SW480 (cell line): ENCODE measurements at regions not wholly inside any gene's neighbourhood (a gene's known extent, or its start where the extent isn't known, plus 50 kb on each side); places are given as distances from the start of the nearest gene placed in this dataset.

Experiments
- DNase-seq: peaks from one replicate; pipeline ENCODE4 v3.0.0-alpha.2; 2016; ENCODE audit warnings: low spot score

DNA sequence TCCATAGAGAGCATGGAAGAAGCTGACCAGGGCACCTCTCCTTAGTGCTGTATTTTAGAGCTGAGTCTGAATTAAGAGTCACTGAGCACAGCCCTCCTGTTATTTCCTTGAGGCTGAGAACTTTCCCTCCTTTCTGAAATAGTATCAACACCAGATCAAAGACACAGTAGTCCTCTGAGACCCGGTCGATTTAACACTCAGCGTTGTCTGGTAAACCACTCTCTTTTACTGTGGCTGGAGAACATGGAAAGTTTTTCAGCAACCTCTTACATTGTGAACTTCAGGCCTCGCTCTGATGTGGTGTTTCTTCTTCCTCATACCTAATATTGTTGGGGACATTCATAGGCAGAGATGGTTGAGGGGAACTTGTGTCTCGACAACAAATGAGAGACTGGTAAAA lies 202.0 kb upstream of the MTPN start:
- DNase-seq, result no peak

DNA sequence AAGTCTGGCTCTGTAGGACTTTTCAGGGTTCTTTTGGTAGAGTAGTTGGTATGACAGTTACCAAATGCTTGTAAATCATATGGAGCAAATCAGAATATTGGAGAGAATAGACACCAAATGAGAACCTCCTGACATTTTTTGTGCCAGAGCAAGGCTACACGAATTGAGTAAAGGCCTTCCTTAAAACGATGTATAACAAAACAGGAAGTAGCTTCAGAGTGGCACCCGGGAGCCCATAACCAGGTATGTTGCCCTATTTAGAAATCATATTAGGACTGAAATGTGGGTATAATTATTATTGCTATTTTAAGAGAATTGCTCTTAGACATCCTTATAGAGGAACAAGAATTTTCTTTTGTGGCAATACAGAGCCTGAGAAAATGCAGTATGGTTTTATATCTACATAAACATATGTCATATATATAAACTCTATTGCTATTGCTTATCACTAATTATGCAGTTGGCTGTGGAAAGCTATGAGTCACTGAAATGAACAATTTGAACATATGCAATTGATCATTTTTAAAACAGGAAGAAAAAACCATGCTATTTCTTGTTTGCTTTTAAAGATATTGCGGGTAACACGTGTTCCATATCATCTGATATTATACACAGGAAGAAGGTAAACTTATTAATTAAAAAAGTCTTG lies 197.4 kb upstream of the MTPN start:
- DNase-seq, result no peak

DNA sequence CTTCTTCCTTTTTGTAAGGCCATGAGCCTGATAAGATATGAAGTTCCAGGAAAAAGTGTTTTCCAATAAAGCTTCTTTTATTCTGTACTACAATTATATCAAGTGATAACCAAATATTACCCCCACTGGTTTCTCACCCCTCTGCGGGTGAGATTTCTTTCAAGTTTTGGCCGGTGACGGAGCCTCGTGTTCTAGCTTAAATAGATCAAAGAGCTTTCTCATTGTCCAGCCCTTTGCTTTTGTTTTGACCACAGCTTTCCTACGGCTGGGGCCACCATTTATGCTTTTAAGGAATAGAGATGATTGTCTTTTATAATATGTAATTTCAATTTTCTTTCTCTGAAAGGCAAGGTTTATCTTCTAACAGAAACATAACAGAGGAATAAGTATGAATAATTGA lies 196.7 kb upstream of the MTPN start:
- DNase-seq, result no peak

DNA sequence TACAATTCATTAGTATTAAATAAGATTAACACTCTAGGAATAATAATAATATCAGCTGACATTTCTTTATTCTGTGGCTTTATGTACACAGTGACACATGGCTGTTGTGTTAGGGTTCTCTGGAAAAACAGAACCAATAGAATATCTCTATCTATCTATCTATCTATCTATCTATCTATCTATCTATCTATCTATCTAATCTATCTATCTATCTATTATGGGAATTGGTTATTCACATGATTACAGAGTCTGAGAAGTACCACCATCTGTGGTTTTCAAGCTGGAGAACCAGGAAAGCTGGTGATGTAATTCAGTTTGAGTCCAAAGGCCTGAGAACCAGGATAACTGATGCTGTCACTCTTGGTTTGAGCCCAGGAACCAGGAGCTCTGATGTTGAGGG lies 194.1 kb upstream of the MTPN start:
- no peak for DNase-seq

DNA sequence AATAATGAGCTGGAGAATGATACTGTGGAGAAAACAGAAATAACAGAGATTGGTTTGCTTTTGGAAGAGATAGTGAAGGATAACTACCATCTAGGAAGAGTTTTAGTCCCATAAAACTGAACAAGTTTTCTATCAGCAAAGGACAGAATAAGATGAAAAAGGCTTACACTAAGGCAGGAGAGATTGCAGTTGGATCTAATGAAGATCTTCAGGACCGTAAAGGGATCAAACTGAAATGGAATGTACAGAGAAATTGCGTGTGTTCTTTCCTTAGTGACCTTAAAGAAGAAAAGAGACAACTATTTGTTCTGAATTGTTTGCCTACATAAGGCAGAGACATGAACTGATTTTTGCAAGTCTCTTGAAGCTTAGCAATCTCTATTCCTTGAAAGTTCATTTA lies 191.7 kb upstream of the MTPN start:
- DNase-seq, result no peak

DNA sequence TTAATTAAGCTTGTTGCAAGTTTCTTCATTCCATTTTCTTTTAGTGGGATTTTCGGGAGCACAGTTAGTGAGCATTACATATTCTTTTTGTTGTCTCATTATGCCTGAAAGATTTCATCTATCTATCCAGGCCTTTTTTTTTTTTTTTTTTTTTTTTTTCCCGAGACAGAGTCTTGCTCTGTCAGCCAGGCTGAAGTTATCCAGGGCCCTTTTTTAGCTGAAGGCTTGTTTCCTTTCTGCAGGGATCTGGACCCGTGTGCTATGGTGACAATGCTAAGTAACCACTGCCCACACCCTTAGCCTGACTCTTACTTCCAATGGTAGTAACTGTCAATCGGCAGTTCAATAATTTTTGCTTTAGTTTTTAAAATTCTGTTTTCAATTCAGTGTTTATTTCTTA lies 190.8 kb upstream of the MTPN start:
- no peak for DNase-seq

DNA sequence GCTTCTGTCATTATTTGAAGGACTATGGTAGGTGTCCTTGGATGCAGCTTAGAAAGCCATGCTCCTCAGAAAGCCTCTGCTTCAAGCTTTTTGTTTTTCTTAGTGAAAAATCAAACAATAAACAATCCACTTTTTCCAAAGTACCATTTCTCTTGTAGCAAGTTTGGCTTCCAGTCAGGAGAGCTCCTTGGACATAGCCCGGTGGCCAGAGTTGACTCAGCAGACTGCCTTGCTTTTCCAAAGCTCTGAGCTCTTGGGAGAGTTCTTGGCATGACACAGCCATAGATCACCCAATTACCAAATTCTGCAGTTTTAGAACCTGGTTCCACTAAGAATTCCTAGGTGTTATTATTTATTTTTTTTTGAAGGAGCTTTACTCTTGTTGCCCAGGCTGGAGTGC lies 189.4 kb upstream of the MTPN start:
- no peak for DNase-seq

DNA sequence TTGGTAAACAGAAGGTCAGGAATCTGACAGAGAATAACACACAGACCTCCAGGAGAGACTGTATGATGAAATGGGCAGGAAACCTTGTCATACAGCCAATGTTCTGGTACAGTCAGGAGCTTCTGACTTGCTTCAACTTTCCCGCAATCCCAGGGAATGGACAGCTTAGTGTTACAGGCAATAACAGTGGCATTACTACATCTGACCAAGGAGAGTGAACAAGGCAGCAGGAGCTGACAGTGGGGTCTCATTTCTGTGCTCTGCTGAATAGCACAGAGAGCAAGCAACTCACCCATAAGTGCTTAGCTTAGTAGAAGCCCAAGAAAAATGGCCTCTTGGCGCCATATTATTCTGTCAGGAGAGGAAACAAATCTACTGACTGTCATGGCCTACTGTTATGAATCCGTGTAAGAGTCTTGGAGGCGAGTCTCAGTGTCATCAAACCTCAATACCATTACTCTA lies 186.2 kb upstream of the MTPN start:
- no peak for DNase-seq

DNA sequence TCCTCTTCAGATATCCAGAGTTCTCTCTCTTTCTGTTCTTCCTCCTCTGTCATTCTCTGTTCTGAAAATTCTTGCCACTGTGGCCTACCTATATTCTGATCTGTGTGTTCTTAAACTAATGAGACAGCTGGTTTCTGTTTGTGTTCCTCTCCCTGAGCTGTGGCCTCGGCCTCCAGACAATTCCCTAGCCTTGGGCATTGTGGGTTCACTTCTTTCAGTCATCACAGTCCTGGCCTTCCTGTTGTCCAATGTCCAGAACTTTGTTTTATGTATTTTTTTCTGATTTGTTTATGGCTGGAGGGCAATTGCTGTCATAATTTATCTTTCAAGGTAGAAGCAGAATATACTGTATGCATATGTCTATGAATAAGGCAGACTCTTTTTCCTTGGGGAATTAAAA lies 173.2 kb upstream of the MTPN start:
- no peak for DNase-seq

DNA sequence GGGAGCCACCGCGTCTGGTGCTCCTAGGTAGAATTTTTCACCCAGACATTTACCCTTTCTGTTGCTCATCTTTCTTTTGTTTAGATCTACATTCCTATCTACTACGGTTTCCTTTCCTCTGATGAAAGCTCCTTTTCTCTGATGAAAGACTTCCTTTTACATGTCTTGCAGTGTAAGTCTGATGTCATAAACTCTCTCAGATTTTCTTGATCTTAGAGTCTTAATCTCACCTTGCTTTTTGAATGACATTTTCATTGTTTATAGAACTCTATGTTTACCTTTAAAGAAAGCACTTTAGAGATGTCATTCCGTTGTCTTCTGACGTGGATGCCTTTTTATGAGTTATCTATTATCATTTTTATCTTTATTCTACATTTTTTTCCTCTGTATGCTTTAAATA lies 171.8 kb upstream of the MTPN start:
- no peak for DNase-seq

DNA sequence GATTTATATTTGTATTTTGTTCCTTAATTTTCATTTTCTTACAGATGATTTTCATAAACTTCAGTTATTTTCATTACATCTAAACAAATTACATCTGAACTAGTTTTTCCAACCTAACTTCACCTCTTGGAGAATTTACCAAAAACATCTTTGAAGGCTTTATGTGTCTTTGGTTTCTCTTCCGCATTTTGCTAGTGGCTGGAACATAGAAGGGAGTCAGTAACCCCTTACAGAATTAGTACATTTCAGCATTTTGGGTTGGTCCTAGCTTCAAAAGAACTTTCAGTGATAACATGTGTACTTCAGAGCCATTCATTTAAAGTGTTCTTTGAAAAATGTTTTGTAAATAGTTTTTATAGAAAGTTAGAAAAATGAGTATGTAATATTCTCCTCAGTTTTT lies 169.8 kb upstream of the MTPN start:
- DNase-seq, result no peak

DNA sequence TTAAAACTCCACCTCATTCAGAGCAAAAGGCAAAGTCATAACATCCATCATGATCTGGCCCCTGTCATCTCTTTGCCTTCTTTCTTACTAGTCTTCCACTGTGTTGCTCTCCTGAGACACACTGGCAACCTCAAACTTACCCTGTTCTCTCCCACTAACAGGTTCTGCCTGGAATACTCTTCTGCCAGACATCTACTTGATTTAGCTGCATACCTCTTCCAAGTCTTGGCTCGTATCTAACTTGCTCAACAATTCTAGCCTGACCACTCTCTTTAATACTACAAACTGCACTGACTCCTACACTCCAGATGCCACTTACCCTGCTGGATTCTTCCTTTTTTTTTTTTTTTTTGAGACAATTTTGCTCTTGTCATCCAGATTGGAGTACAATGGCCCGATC lies 167.0 kb upstream of the MTPN start:
- DNase-seq, result no peak

DNA sequence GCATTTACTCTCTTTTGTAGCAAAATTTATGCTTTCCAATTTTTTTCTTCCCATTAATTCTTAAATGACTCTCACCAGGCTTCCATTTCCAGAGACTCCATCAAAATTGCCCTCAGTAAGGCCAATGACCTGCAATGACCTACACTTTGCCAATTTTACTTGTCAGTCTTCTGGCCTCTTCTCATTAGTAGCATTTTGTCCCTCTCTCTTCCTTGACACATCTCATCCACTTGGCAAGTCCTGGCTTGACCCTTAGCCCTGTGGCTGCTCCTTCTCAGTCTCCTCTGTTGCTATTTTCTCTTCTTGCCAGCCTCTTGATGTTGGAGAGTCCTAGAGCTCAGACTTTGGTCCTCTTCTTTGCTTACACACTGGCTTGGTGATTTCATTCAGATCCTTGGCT lies 166.1 kb upstream of the MTPN start:
- DNase-seq, result no peak

DNA sequence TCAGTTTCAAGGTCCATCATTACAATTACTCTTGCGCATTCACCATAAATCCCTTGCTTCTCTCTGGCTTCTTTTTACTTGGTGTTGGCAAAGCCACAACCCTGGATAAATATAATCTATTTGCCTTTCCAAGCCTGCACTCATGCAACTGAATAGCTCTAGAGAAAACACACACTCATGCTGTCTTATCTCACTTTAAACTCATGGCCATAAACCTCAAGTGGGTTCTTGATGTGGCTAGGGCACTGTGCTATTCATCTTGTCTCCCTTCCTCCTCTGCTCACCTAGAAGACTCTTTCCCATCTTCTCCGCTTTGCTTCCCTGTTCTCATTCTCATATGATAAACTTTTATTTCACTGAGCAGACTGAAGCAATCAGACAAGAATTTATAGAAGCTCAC lies 165.4 kb upstream of the MTPN start:
- no peak for DNase-seq

DNA sequence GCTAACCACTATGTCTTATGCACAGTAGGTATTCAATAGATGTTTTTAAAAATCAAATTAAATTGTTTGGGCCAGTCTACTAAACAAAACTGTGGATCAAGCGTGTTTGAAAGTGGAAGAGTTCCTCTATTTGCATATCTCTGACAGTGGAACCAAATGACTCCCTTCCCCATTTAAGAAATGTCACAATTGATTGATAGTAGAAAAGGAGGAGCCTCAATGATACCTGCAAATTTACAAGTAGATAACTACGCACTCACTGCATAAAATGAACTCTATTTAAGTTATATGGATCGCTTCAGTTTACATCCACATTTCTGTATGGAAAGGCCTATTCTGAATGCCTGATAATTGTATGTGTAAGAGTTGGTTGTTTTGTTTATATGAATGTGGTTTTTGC lies 163.3 kb upstream of the MTPN start:
- no peak for DNase-seq

DNA sequence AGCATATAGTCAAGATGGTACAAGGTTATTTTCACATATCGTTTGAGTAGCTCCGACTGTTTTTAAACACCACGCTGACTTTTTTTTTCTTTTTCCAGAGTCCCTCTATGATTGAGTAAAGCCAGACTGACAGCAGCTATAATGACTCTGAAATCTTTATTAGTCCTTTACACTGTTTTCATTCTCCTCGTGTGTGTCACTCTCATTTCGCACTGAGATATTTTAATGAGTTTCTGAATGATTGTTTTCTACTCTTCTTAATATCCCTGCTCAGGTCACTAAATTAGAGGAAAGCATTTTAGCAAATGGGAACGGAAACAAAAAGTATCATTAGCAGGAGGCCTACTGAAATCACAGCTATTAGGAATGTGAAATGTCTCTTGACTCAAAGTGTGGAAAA lies 162.3 kb upstream of the MTPN start:
- no peak for DNase-seq

DNA sequence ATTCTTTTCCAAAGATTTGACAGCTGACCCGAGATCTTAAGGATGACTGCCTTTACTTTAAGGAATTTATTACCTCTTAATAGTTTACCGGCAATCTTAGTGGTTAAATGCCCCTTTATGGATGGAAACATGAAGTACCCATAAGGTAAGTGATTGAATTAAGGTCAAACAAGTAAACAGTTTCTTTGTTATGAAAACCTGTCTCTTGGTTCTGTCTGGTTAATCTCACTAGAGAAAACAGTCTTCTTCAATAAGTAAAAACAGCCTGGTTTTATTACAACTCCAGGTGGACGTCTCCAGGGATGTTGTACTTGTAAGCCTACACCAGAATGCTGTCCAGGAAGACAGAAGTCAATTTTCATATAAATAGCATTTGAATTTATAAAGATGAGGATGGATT lies 161.8 kb upstream of the MTPN start:
- no peak for DNase-seq

DNA sequence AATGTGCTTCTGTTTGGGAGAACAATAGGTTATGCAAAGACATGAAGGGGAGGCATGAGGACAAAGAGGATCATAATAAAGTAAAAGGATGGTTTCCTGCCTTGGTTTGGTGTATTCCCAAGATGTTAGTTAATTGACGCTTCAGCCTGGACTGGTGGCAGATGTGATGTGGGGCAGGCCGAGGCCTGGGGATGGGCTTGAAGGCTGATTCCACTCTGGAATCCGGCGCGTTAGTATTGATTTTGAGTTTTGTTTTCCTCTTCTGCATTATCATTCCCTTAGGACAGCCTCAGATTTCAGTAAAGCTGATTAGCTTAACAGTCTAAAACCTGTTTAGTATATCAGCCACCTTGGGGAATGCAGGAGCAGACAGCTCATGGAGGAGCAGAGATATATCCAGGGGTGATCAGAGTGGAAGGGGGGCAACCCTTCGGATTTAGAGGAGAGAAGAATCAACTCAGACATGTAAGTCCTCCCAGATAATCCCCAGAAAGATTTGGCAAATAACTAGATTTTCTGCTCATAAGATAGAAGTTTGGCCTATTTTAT lies 159.8 kb upstream of the MTPN start:
- no peak for DNase-seq

DNA sequence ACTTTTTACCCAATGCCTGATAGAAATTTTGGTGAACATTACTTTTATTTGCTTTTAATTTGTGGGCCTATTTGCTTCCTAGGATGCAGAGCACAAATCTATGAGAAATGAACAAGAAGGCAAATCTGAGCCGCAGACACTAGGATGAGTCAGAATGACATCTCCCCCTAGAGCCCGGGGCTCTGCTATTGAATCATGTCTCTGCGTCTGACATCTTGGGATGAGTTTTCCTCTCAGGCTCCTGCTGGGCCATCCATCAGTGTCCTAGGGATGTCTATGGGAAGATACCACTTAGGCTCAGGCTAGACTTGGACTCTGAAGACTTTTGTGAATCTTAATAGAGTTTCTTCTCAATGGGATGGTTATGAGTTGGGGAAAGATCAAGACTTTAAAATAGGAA lies 157.3 kb upstream of the MTPN start:
- no peak for DNase-seq

DNA sequence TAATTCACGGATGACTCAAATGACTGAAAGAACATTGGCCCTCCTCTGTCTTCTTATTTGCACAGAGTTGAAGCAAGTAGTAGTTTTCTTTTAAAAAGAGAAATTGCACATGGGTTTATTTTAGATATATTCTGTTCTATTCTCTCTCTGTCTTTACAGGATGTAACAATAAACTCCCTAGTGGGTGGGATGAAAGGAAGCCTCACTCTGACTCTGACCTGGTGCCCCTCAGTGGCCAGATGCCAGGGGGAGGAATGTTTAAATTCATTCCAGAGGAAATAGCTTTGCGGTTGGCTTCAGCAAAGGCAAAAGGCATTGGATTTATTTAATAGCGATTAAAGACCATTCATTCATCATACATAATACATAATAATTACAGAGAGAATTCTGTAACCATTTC lies 156.4 kb upstream of the MTPN start:
- no peak for DNase-seq

DNA sequence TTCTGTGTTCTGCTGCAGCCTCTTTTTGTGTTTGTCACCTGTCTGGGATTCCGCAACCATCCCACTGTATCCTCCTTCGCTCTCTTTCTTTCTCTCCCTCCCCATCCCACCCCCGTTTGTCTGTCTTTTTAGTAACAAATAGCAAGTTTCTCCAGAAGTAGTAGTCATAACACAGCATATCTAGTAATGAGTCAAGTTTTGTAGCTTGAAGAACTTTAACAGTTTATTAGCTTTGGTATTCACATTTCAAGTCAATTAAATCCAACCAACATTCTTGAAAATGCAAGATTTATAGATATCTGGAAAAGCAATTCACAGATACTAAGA lies 154.1 kb upstream of the MTPN start:
- no peak for DNase-seq

DNA sequence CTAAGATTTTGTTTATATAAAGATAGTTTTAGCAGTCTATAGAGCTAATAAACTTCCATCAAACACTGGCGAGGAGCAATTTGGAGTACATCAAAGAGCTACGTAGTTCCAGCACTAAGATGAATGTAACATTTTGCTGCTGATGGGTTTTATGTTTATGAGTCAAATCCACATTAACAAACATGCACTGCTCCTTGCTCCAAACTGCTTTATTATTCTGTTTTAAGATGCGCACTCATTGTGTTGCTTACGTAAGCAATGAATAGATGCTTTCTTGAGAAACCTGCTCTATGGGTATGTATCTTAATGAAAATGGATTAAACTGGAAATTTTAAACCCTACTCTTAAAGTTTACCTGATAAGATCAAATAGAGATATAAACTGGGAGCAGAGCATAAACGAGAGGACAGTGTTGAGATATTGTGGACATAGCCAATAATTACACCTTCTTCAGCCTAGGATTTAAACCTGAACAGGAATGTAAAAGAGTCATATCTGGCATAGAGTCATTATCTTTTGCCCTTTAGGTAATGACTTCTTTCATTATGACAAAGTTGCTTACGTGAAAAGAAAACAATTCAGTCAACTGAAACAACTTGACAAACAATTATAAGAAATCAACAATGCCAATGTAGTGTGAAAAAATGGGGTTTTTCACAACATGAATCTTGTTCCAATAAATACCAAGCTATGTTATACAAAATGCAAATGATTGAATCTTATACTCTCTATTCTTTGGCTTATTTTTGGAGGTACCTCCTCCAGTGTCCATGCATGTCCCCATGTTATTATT lies 153.5 kb upstream of the MTPN start:
- no peak for DNase-seq

DNA sequence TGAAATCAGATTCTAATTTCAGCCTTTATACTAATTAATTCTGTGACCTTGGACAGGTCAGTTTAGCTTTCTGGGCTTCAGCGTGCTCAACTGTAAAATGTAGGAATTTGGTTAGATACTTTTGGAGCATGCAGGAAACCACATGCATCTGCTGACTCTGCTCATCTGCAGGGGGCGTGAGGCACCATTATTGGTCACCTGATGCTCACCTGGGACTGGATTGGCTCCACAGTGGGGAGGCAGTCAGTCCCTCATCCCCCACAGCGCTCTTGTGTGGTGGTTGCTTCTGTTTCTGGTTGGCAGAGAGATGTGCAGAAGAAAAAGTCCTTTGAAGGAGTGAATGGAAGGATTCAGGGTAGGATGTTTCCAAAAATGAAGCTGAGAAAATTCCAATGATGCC lies 150.9 kb upstream of the MTPN start:
- DNase-seq, result no peak

DNA sequence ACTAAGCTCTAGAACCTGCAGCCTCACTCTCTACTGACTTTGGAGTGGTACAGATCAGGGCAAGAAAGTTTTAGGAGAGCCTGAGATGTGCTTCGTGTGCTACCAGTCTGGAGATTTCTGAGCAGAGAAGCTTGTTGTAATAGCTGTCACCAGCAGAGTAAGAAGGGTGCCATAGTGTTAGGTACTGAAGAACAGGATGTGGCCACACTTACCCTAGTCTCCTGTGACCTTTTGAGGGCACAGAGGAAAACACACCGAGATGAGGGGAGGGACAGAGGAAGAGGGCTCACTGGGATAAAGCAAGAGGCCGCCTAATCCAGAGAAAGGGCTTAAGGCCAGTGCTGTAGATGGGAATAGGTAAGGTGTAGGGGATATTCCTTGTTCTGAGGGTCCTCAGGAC lies 146.2 kb upstream of the MTPN start:
- no peak for DNase-seq
